ENCODE measurements at regions not wholly inside any gene's neighbourhood (a gene's known extent, or its start where the extent isn't known, plus 50 kb on each side); places are given as distances from the start of the nearest gene placed in this dataset.
A peak's percentile ranks its signal among the peaks of the same experiment; 100 is the strongest.

DNA sequence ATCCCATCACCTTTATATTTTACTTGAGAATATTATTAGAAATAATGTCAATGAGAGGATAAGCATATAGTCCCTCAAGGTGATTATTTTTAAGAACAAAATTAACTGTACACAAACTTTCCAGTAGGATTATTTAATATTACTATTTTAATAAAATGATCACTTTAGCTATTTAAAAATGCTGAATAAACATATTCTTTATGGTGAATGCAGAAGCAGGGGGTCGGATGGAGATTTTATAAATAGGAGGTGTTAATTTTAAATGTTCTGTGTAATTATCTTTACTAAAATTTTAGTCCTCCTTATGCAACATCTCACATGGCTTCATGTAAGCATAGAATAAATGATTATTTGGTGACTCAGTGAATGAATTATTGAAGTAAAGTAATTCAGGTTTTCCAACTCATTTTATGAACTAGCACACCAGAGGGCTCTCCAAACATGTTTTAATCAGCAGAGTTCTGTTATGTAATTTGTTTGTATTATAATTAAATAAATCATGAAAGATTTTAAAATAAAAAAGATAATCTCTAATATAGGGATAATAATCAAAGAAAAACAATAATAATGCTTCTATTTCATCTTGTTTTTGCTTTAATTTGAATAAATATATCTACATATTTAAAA, 1635.2 kb downstream of the EFNB2 start:
- no peaks in the 10 kb centered on the region for H3K36me3 ChIP-seq (ENCODE audit: control insufficient read depth in 2 of 3, insufficient read depth in 3 of 3, low read length in 3 of 3)
- no peak overlapping the region for H3K27ac ChIP-seq (ENCODE audit: low read depth, low read length)
- intact Hi-C loops (cut with micrococcal nuclease), result loop anchor here in 1 of 2 donors (2.0 kb wide), 1 partner anchor 302 kb away; no protein-coding TSS in a partner anchor
- no peaks in the 10 kb centered on the region for H3K4me1 Mint-ChIP-seq
- no peaks in the 10 kb centered on the region for H3K9me3 ChIP-seq (ENCODE audit: control insufficient read depth in 2 of 3, low read length in 3 of 3)
- ATAC-seq, result no peak
- peaks cover 0 to 6% (median 0%) of the 10 kb centered on the region in 11 donors for H3K9me3 Mint-ChIP-seq
- H3K4me1 ChIP-seq (ENCODE audit: control insufficient read depth in 2 of 2, insufficient read depth in 2 of 2, low read length in 2 of 2), result no peaks in the 10 kb centered on the region
- DNase-seq, result no peak
- no peak overlapping the region for H3K27ac Mint-ChIP-seq
- ChIA-PET CTCF (no interaction called here), POLR2A (no interaction called here)
- no peak overlapping the region for H3K4me3 ChIP-seq (ENCODE audit: low read length)
- H3K4me3 Mint-ChIP-seq, result no peak overlapping the region
- H3K36me3 Mint-ChIP-seq, result no peaks in the 10 kb centered on the region
- no peaks in the 10 kb centered on the region for H3K27me3 ChIP-seq (ENCODE audit: control insufficient read depth in 2 of 2, insufficient read depth in 2 of 2, low read length in 2 of 2)
- H3K27me3 Mint-ChIP-seq, result no peaks in the 10 kb centered on the region

DNA sequence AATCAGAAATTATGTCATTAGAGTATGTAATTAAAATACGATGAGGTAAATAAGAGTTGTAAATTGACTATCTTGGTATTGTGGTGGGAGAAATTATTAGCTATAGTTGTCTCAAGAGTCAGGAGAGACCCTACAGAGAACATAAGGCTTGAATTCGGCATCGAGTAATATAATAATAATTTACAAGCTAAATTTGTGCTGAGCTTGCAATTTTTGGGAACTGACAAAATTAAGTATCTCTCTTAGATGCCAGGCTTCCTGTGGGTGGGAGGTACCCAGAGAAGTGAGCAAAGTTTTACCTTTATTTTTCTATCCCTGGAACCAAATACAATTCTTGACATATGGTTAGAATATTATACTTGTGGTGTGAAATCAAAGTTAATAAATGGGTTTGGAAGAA, 1637.0 kb downstream of the EFNB2 start:
- intact Hi-C loops (cut with micrococcal nuclease), result no loop called here
- Histone ChIP-seq H3K4me1 (ENCODE audit: control insufficient read depth in 2 of 2, insufficient read depth in 2 of 2, low read length in 2 of 2) (no peaks in the 10 kb centered on the region), H3K27me3 (ENCODE audit: control insufficient read depth in 2 of 2, insufficient read depth in 2 of 2, low read length in 2 of 2) (no peaks in the 10 kb centered on the region), H3K27ac (ENCODE audit: low read depth, low read length) (no peak overlapping the region), H3K4me3 (ENCODE audit: low read length) (no peak overlapping the region), H3K36me3 (ENCODE audit: control insufficient read depth in 2 of 3, insufficient read depth in 3 of 3, low read length in 3 of 3) (no peaks in the 10 kb centered on the region), H3K9me3 (ENCODE audit: control insufficient read depth in 2 of 3, low read length in 3 of 3) (no peaks in the 10 kb centered on the region)
- no peak for ATAC-seq
- H3K4me1 Mint-ChIP-seq, result no peaks in the 10 kb centered on the region
- no peak for DNase-seq
- CTCF ChIA-PET, result no interaction called here
- H3K9me3 Mint-ChIP-seq, result peaks cover 0 to 6% (median 0%) of the 10 kb centered on the region in 11 donors
- H3K36me3 Mint-ChIP-seq, result no peaks in the 10 kb centered on the region
- H3K27me3 Mint-ChIP-seq, result no peaks in the 10 kb centered on the region
- H3K4me3 Mint-ChIP-seq, result no peak overlapping the region
- POLR2A ChIA-PET, result no interaction called here
- no peak overlapping the region for H3K27ac Mint-ChIP-seq

DNA sequence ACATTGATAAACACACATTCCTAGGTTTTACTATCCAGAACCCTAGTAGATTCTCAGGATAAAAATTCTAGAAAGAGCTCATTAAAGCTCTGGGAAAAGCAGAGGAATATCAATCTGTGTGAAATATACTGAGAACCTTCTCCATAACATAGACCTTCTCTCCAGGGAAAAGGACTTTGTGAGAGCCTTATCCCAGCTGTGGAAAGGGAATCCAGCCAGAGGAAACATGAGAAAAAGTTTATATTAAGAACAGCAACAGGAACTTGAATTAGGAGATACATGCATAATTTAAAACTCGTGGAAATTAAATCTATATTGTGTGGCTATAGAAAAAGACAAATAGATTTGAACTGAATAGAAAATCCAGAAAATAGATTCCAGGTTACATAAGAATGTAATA, 1639.9 kb downstream of the EFNB2 start:
- H3K27me3 ChIP-seq (ENCODE audit: control insufficient read depth in 2 of 2, insufficient read depth in 2 of 2, low read length in 2 of 2), result no peaks in the 10 kb centered on the region
- intact Hi-C loops (cut with micrococcal nuclease), result no loop called here
- Mint-ChIP-seq H3K27ac (no peak overlapping the region), H3K9me3 (peaks cover 0 to 6% (median 0%) of the 10 kb centered on the region in 11 donors), H3K27me3 (no peaks in the 10 kb centered on the region), H3K4me1 (no peaks in the 10 kb centered on the region), H3K36me3 (no peaks in the 10 kb centered on the region), H3K4me3 (no peak overlapping the region)
- ChIA-PET CTCF (interaction anchor here (0.7 kb wide), 1 partner anchor 831 kb away, joined by 3 read pairs; no protein-coding TSS in a partner anchor), POLR2A (no interaction called here)
- no peaks in the 10 kb centered on the region for H3K4me1 ChIP-seq (ENCODE audit: control insufficient read depth in 2 of 2, insufficient read depth in 2 of 2, low read length in 2 of 2)
- ATAC-seq (no peak), DNase-seq (no peak)
- no peak overlapping the region for H3K4me3 ChIP-seq (ENCODE audit: low read length)
- no peaks in the 10 kb centered on the region for H3K9me3 ChIP-seq (ENCODE audit: control insufficient read depth in 2 of 3, low read length in 3 of 3)
- no peaks in the 10 kb centered on the region for H3K36me3 ChIP-seq (ENCODE audit: control insufficient read depth in 2 of 3, insufficient read depth in 3 of 3, low read length in 3 of 3)
- H3K27ac ChIP-seq (ENCODE audit: low read depth, low read length), result no peak overlapping the region

DNA sequence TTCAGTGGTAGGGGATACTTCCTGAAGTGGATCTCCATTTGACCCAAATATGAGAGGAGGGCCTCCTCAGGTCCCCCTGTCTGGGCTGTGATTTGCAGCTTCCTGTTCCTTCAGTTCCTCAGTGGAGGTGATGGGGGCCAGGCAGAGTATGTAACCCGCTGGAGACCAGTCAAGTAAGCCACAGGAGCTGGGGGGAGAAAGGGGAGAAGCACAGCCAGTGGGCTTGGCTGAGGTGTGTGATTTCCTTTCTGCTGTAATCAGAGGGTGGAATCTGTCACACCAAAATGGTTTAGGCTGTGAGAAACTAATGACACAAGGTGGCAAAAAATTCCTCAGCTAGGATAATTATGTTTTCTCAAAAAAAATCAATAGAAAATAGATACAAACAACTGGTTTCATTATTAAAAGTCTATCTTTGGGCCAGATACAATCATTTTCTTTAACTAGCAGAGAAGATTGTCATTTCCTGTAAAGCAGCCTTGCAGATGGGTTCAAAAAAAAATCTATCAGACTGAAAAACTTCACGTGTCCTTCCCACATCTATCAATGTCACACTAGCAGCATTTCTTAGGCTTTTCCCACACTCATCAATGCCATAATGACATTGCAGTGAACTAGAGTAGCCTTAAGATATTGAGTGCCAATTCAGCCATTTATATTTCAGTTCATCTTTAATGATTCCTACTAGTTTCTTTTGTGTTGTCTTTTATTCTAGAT, 1660.3 kb downstream of the EFNB2 start:
- intact Hi-C loops (cut with micrococcal nuclease), result no loop called here
- Mint-ChIP-seq H3K9me3 (peaks cover 0 to 4% (median 1%) of the 10 kb centered on the region in 11 donors), H3K4me3 (peak overlapping the region in 3 of 10 donors; percentile 9 to 72 (median 40)), H3K4me1 (peaks cover 0 to 13% (median 11%) of the 10 kb centered on the region in 7 donors), H3K27ac (peak overlapping the region in 5 of 9 donors; percentile 13 to 68 (median 28)), H3K27me3 (no peaks in the 10 kb centered on the region), H3K36me3 (no peaks in the 10 kb centered on the region)
- DNase-seq (peak in 3 of 9 donors; percentile 2 to 23 (median 4)), ATAC-seq (peak; percentile 60)
- H3K27me3 ChIP-seq (ENCODE audit: control insufficient read depth in 2 of 2, insufficient read depth in 2 of 2, low read length in 2 of 2), result no peaks in the 10 kb centered on the region
- H3K27ac ChIP-seq (ENCODE audit: low read depth, low read length), result peak overlapping the region; percentile 8
- H3K4me1 ChIP-seq (ENCODE audit: control insufficient read depth in 2 of 2, insufficient read depth in 2 of 2, low read length in 2 of 2), result no peaks in the 10 kb centered on the region
- H3K9me3 ChIP-seq (ENCODE audit: control insufficient read depth in 2 of 3, low read length in 3 of 3), result no peaks in the 10 kb centered on the region
- H3K36me3 ChIP-seq (ENCODE audit: control insufficient read depth in 2 of 3, insufficient read depth in 3 of 3, low read length in 3 of 3), result no peaks in the 10 kb centered on the region
- no peak overlapping the region for H3K4me3 ChIP-seq (ENCODE audit: low read length)
- ChIA-PET POLR2A (no interaction called here), CTCF (no interaction called here)

DNA sequence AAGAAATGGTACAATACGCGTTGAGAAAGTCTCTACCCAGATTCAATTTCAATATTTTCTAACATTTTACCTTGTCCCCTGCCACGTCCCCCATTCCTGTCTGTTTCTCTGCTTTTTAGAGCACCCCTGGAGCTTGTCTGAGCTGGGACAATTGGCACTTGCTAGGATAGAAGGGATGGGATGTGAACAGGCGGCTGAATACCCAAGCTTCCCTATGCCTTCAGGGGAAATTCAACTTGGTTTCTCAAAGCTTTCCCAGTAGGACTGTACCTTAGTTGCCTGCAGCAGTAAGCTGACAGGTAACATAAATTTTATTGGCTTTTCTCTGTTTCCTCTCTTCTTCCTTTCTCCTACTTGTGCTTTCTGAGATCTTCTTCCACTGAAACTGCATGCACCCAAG, 1663.3 kb downstream of the EFNB2 start:
- Mint-ChIP-seq H3K36me3 (no peaks in the 10 kb centered on the region), H3K4me1 (peaks cover 0 to 21% (median 12%) of the 10 kb centered on the region in 7 donors), H3K9me3 (peaks cover 0 to 18% (median 5%) of the 10 kb centered on the region in 11 donors), H3K4me3 (no peak overlapping the region), H3K27ac (no peak overlapping the region), H3K27me3 (no peaks in the 10 kb centered on the region)
- POLR2A ChIA-PET, result no interaction called here
- no peaks in the 10 kb centered on the region for H3K36me3 ChIP-seq (ENCODE audit: control insufficient read depth in 2 of 3, insufficient read depth in 3 of 3, low read length in 3 of 3)
- intact Hi-C loops (cut with micrococcal nuclease), result no loop called here
- DNase-seq (no peak), ATAC-seq (no peak)
- no peaks in the 10 kb centered on the region for H3K27me3 ChIP-seq (ENCODE audit: control insufficient read depth in 2 of 2, insufficient read depth in 2 of 2, low read length in 2 of 2)
- no peaks in the 10 kb centered on the region for H3K4me1 ChIP-seq (ENCODE audit: control insufficient read depth in 2 of 2, insufficient read depth in 2 of 2, low read length in 2 of 2)
- no peak overlapping the region for H3K4me3 ChIP-seq (ENCODE audit: low read length)
- H3K27ac ChIP-seq (ENCODE audit: low read depth, low read length), result no peak overlapping the region
- CTCF ChIA-PET, result no interaction called here
- H3K9me3 ChIP-seq (ENCODE audit: control insufficient read depth in 2 of 3, low read length in 3 of 3), result peaks cover 0 to 4% (median 0%) of the 10 kb centered on the region in 3 experiments

DNA sequence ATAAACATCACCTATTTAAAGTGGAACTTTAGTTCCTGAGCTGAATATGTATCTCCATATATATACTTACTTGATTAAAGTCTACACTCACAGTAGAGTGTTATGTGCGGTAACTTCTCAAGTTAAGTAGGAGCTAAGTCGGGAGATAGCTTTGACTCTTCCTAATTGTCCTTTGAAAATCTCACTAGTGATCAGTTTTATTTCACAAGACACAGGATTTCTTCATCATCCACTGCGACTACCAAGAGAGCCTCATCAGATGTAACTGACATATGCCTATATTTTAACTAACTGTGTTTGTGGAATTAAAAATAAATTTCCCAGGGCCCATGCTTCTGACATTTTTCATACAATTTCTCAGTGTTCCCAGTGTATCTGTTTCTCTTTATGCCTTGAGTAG, 1664.0 kb downstream of the EFNB2 start:
- H3K36me3 ChIP-seq (ENCODE audit: control insufficient read depth in 2 of 3, insufficient read depth in 3 of 3, low read length in 3 of 3), result no peaks in the 10 kb centered on the region
- Mint-ChIP-seq H3K4me3 (no peak overlapping the region), H3K4me1 (peaks cover 0 to 21% (median 12%) of the 10 kb centered on the region in 7 donors), H3K36me3 (no peaks in the 10 kb centered on the region), H3K27ac (no peak overlapping the region), H3K9me3 (peaks cover 0 to 19% (median 5%) of the 10 kb centered on the region in 11 donors), H3K27me3 (no peaks in the 10 kb centered on the region)
- ChIA-PET CTCF (interaction anchor here (0.6 kb wide), 1 partner anchor 14 kb away, joined by 3 read pairs; no protein-coding TSS in a partner anchor), POLR2A (no interaction called here)
- no peak for DNase-seq
- H3K27me3 ChIP-seq (ENCODE audit: control insufficient read depth in 2 of 2, insufficient read depth in 2 of 2, low read length in 2 of 2), result no peaks in the 10 kb centered on the region
- ATAC-seq, result no peak
- H3K9me3 ChIP-seq (ENCODE audit: control insufficient read depth in 2 of 3, low read length in 3 of 3), result peaks cover 0 to 4% (median 0%) of the 10 kb centered on the region in 3 experiments
- intact Hi-C loops (cut with micrococcal nuclease), result no loop called here
- no peak overlapping the region for H3K27ac ChIP-seq (ENCODE audit: low read depth, low read length)
- H3K4me1 ChIP-seq (ENCODE audit: control insufficient read depth in 2 of 2, insufficient read depth in 2 of 2, low read length in 2 of 2), result no peaks in the 10 kb centered on the region
- H3K4me3 ChIP-seq (ENCODE audit: low read length), result no peak overlapping the region
